Osteoblast (primary cell): ENCODE measurements at regions not wholly inside any gene's neighbourhood (a gene's known extent, or its start where the extent isn't known, plus 50 kb on each side); places are given as distances from the start of the nearest gene placed in this dataset.

Experiments used
- DNase-seq: peaks from one replicate; pipeline ENCODE4 v3.0.0; 2011; ENCODE audit warnings: low spot score, mixed read lengths; ENCODE audit not compliant: insufficient read length; ENCODE audit errors: missing footprints
- H2AFZ ChIP-seq: 2 replicates; pipeline ENCODE4 v1.6.0; 2011; ENCODE audit warnings: mild to moderate bottlenecking, low read length
- H3K27ac ChIP-seq: 2 replicates; pipeline ENCODE4 v1.5.1; 2011; ENCODE audit warnings: mild to moderate bottlenecking, low read depth, low read length, moderate library complexity
- H3K27me3 ChIP-seq: 2 replicates; pipeline ENCODE4 v1.6.0; 2012; ENCODE audit warnings: mild to moderate bottlenecking, control low read depth, inconsistent platforms, low read length, moderate library complexity; ENCODE audit not compliant: insufficient read depth
- H3K36me3 ChIP-seq: 2 replicates; pipeline ENCODE4 v1.5.1; 2011; ENCODE audit warnings: mild to moderate bottlenecking, low read length, control low read depth, moderate library complexity; ENCODE audit not compliant: insufficient read depth
- H3K4me1 ChIP-seq: 2 replicates; pipeline ENCODE4 v1.5.1; 2011; ENCODE audit warnings: mild to moderate bottlenecking, low read length, control low read depth, moderate library complexity; ENCODE audit not compliant: insufficient read depth
- H3K4me2 ChIP-seq: 2 replicates; pipeline ENCODE4 v1.6.0; 2011; ENCODE audit warnings: mild to moderate bottlenecking, low read length; ENCODE audit not compliant: insufficient read depth
- H3K4me3 ChIP-seq: fragments of 200-600 bp; sonication (generic); 3 replicates; pipeline ENCODE4 v1.5.1; 2012; ENCODE audit warnings: mild to moderate bottlenecking, low read length, inconsistent platforms; ENCODE audit not compliant: insufficient read depth
- H3K79me2 ChIP-seq: 2 replicates; pipeline ENCODE4 v1.6.0; 2012; ENCODE audit warnings: mild to moderate bottlenecking, low read length, control low read depth, inconsistent platforms; ENCODE audit not compliant: insufficient read depth
- H3K9me3 ChIP-seq: 2 replicates; pipeline ENCODE4 v1.5.1; 2011; ENCODE audit warnings: low read depth, low read length, control low read depth
- H4K20me1 ChIP-seq: 2 replicates; pipeline ENCODE4 v1.6.0; 2012; ENCODE audit warnings: mild to moderate bottlenecking, low read length, control low read depth; ENCODE audit not compliant: insufficient read depth
- CTCF ChIP-seq: IDR thresholded peaks from 2 replicates; pipeline ENCODE4 v1.5.1; 2011; ENCODE audit warnings: mild to moderate bottlenecking, low read depth, low read length, moderate library complexity; ENCODE audit errors: extremely low read depth

- DNase-seq: no peak
- no peak for TF ChIP-seq CTCF
- H3K36me3 ChIP-seq: no peaks in the 10 kb centered on the region
- H3K4me2 ChIP-seq: no peak overlapping the region
- no peak overlapping the region for H3K27ac ChIP-seq
- H3K79me2 ChIP-seq: no peaks in the 10 kb centered on the region
- H3K4me1 ChIP-seq: no peaks in the 10 kb centered on the region
- no peaks in the 10 kb centered on the region for H3K27me3 ChIP-seq
- H4K20me1 ChIP-seq: no peaks in the 10 kb centered on the region
- H3K9me3 ChIP-seq: no peaks in the 10 kb centered on the region
- no peak overlapping the region for H2AFZ ChIP-seq
- H3K4me3 ChIP-seq: no peak overlapping the region
Observed at GRCh38 chr22:48080316-48081165, 1318.1 kb downstream of the TBC1D22A start.

- Histone ChIP-seq H3K36me3 (no peaks in the 10 kb centered on the region), H2AFZ (no peak overlapping the region), H3K9me3 (no peaks in the 10 kb centered on the region), H4K20me1 (no peaks in the 10 kb centered on the region), H3K4me2 (no peak overlapping the region), H3K27ac (no peak overlapping the region), H3K4me3 (no peak overlapping the region), H3K27me3 (no peaks in the 10 kb centered on the region), H3K79me2 (no peaks in the 10 kb centered on the region), H3K4me1 (no peaks in the 10 kb centered on the region)
- no peak for TF ChIP-seq CTCF
- DNase-seq: no peak
Observed at GRCh38 chr22:48079505-48080290, 1317.2 kb downstream of the TBC1D22A start.

- no peak for TF ChIP-seq CTCF
- Histone ChIP-seq H4K20me1 (no peaks in the 10 kb centered on the region), H3K4me3 (no peak overlapping the region), H3K4me2 (no peak overlapping the region), H3K9me3 (no peaks in the 10 kb centered on the region), H3K4me1 (no peaks in the 10 kb centered on the region), H3K79me2 (no peaks in the 10 kb centered on the region), H2AFZ (no peak overlapping the region), H3K27ac (no peak overlapping the region), H3K36me3 (no peaks in the 10 kb centered on the region), H3K27me3 (no peaks in the 10 kb centered on the region)
- DNase-seq: no peak
Observed at GRCh38 chr22:48078825-48079224, 1316.4 kb downstream of the TBC1D22A start.

- no peak for TF ChIP-seq CTCF
- Histone ChIP-seq H3K36me3 (no peaks in the 10 kb centered on the region), H2AFZ (no peak overlapping the region), H4K20me1 (no peaks in the 10 kb centered on the region), H3K4me1 (no peaks in the 10 kb centered on the region), H3K4me2 (no peak overlapping the region), H3K4me3 (no peak overlapping the region), H3K79me2 (no peaks in the 10 kb centered on the region), H3K9me3 (no peaks in the 10 kb centered on the region), H3K27me3 (no peaks in the 10 kb centered on the region), H3K27ac (no peak overlapping the region)
- no peak for DNase-seq
Observed at GRCh38 chr22:48077699-48078098, 1315.2 kb downstream of the TBC1D22A start.
